GM21367 (cell line): ENCODE measurements at regions not wholly inside any gene's neighbourhood (a gene's known extent, or its start where the extent isn't known, plus 50 kb on each side); places are given as distances from the start of the nearest gene placed in this dataset.
"Not testable (repeated sequence)": the region's sequence is repeated elsewhere in the genome, so short reads cannot be mapped to it uniquely, and the experiment has no call there.

Experiments
- ATAC-seq: cut with Tn5 transposase; IDR thresholded peaks from one replicate; pipeline ENCODE4 v1.9.1; 2021; ENCODE audit not compliant: unreplicated experiment

DNA sequence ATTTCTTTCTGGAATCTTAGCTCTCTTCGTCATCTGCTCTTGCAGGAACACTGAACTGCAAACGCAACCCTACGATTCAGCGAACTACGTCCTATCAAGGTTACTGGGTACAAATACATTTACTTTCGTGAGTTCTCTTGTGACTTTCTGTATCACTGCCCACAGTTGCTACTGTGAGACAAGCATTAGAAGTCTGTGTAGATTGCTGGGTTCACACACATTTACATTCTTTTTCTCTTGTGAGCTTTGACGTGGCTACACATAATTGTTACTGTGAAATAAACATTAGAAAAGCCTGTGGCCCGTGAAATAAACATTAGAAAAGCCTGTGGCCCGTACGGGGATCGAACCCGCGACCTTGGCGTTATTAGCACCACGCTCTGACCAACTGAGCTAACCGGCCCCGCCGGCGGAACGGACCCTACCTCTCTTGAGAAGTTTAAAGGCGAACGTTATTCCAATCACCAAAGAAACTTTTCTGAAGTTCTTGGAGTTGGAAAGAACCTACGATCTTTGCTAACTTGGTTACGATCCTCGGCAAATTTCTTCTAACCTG lies 61.2 kb upstream of the ZNF322 start:
- ATAC-seq = not testable (repeated sequence)

DNA sequence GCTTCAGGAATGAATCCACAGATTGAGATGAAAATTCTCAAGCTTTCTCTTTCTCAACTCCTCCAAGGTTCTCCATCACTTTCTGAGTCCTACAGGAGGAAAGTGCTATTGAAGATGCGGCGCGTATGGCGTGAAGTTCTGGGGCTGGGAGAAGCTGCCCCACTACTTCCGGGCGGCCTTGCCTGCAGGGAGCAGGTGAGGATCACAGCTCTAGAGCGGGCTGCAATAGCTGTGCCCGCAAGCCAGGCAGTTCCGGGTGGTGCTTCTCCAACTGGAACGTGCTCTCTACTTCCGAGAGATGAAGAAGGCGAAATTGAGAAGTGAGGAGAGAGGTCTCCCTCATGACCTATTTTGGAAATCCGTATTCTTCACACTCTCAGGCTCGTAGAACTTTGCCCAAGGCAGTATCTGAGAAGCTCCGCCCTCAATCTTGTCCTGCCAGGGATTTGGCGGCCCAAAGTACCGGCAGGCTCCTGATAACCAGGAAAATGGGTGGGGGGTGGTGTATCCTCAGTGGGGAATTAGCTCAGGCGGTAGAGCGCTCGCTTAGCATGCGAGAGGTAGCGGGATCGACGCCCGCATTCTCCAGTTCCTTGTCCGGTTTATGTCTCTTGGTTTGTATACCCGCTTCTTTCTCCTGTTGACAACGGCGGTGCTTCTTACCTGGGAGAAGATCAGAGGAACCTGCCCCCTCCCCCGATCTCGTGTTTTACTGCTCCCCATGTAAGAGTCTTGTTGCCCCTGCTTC lies 70.6 kb upstream of the ZNF322 start:
- ATAC-seq = not testable (repeated sequence)

DNA sequence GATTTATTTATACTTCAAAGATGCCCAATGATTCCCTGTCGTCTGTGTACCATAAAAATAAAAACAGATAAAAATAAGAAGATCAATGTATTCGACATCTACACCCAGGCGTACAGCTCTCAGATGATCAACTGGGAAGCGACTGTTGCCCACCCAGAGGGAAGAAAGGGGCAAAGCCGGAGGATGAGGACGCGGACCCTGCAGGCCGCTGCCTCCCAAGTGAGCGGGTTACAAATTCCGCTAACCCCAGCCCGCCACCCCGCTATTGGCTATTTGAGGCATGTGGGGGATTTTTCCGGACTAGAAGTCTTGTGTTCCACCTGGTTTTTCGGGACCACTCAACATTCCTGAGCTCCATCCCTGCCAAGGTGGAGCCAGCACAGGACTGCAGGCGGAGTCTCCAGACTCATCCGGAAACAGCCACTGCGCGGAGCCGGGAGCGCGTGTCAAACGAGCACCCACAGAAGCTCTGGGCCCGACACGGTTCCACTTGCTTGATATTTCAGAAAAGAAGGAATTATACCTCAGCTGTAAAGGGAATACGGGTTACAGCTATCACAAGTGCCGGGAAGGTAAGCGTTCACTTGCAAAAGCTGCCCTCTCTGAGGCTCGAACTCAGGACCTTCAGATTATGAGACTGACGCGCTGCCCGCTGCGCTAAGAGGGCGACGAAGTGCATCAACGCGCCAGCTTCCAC lies 75.4 kb upstream of the ZNF322 start:
- ATAC-seq = not testable (repeated sequence)

DNA sequence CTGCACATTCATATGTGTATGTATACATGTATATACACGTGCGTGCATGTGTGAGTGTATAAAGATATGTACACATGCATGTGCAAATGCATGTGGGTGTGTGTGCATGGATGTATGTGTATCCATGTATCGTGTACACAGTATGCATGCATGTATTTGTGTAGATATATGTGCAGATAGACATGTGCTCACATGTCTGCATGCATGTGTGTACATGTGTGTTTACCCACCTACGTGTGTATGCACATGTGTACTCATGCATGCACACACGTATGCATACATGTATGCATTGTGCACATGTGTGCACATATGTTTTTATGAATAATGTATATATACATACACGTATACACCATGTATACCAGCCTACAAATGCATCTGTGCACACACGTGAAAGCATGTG lies 80.3 kb upstream of the ZNF322 start:
- ATAC-seq = no peak

DNA sequence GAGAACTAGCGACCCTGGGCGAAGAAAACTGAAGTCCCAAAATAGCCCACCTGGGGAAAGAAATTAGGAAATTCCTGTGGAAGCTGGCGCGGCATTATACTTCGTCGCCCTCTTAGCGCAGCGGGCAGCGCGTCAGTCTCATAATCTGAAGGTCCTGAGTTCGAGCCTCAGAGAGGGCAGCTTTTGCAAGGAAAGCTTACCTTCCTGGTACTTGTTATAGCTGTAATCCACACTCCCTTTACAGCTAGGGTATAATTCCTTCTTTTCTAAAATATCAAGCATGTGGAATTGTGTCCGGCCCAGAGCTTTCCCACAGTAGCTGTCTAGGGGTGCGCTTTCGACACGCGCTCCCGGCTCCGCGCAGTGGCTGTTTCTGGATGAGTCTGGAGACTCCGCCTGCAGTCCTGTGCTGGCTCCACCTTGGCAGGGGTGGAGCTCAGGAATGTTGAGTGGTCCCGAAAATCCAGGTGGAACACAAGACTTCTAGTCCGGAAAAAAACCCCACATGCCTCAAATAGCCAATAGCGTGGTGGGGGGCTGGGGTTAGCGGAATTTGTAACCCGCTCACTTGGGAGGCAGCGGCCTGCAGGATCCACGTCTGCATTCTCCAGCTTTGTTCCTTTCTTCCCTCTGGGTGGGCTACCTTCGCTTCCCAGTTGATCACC lies 83.7 kb upstream of the ZNF322 start:
- ATAC-seq = no peak

DNA sequence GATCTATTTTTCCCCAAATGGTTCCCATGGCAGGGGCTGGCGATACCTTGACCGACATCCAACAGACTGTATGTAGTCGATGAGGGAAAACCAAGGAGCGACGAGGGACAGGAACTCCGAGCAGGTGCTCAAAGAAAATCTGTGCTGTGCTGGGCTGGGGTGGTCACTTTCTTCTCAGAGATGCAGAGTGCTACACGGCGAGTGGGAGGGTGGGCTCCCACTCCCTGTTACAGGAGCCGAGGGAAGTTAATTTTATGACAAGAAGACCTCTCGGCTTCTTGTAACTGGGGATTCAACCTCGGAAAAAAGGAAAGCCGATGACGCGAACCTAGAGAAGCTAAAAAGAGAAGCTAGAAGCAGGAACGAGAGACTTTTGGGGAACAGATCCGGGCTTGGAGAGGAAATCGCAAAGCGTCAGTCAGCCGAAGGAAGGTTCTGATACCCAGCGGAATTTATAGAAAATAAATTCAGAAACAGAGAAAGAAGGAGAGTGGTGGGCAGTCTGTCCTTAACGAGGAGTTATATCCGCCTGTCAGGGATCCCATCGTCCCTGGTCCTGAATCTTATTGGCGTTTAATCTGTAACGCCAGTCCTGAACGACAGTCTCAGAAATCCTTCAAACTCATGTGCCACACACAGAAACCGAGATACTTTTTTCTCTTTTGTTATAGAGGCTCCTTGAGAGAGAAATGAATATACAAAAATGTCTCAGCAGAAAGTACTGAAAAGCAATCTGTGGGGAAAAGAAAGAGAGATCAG lies 84.6 kb upstream of the ZNF322 start:
- no peak for ATAC-seq

DNA sequence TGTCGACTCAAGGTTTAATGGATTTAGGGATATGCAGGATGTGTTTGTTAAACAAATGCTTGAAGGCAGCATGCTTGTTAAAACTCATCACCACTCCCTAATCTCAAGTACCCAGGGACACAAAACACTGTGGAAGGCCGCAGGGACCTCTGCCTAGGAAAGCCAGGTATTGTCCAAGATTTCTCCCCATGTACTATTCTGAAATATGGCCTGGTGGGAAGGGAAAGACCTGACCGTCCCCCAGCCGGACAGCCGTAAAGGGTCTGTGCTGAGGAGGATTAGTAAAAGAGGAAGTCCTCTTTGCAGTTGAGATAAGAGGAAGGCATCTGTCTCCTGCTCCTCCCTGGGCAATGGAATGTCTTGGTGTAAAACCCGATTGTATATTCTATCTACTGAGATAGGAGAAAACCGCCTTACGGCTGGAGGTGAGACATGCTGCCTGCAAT lies 85.3 kb upstream of the ZNF322 start:
- not testable (repeated sequence) for ATAC-seq

DNA sequence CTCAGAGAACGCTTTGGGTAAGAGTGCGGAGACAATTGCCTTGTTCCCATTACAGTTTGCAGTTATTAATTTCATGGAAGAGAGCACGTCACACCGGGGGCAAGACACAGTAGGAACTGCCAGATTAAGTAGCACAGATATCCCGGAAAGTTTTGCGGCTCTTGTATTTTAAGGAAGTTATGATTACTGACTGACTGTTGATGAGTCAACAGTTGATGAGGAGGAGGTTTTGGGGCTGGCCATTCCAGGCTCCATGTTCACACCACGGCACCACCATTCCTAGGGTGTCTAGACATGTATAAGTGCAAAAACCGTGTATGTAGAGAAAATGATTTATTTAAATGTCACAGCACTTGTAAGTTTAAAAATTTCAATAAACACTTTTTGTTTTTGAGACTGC lies 86.4 kb upstream of the ZNF322 start:
- not testable (repeated sequence) for ATAC-seq

DNA sequence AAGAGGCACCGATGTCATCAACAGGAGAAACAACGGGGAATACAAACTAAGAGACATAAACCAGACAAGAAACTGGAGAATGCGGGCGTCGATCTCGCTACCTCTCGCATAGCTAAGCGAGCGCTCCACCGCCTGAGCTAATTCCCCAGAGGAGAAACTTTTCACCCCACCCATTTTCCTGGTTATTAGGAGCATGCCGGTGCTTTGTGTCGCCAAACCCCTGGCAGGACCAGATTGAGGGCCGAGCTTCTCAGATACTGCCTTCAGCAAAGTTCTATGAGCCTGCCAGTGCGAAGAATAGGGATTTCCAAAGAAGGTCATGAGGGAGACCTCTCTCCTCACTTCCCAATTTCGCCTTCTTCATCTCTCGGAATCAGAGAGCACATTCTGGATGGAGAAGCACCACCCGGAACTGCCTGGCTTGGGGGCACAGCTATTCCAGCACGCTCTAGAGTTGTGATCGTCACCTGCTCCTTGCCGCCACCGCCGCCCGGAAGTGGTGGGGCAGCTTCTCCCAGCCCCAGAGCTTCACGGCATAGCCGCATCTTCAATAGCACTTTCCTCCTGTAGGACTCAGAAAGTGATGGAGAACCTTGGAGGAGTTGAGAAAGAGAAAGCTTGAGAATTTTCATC lies 89.7 kb upstream of the ZNF322 start:
- ATAC-seq = not testable (repeated sequence)

DNA sequence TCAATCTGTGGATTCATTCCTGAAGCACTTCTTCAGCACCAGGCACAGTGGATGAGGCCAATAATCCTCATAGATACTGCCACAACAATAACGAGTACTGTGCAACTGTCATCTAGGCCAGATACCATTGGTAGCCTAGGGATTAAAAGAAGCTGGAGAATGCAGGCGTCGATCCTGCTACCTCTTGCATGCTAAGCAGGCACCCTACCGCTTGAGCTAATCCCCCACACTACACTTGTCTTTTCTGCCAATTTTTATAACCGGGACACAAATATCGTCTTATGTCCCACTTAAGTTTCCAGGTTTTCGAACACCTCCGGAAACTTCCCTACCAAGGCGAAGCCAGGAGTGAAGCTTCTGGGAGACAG lies 90.2 kb upstream of the ZNF322 start:
- not testable (repeated sequence) for ATAC-seq

DNA sequence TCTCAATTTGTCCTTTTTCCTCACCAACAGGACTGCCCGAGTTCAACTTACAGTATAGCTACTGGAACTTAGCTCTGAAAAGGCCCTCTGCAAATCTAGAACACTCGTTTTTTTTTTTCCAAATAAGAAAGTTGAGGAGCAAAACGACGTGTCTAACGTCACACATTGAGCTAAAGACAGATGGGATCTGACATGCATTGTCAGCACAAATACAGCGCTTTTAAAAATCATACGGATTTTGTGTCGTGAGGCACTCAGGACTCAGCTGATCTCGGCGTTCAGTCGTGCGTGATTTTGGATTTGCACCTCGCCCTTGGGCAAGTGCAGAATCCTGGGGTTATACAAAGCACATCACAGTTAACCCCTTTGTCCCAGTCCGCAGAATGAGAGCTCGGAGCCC lies 94.7 kb upstream of the ZNF322 start:
- ATAC-seq = no peak

DNA sequence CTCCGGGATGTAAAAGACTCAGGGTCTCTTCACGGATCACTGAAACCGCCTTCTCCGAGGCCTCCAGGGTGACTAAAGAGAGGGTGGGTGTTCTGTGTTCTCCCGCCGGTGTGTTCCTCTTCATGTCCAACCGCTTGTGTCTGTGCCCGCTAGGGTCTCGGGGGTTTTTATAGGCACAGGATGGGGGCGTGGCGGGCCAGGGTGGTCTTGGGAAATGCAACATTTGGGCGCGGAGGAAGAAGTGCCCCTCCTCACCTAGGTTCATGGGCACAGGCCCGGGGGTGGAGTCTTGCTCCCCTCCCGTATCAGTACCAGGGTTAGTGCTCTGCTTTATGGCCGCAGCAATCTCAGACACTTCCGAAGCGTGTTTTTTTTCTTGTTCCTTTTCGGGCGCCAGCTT lies 95.3 kb upstream of the ZNF322 start:
- not testable (repeated sequence) for ATAC-seq

DNA sequence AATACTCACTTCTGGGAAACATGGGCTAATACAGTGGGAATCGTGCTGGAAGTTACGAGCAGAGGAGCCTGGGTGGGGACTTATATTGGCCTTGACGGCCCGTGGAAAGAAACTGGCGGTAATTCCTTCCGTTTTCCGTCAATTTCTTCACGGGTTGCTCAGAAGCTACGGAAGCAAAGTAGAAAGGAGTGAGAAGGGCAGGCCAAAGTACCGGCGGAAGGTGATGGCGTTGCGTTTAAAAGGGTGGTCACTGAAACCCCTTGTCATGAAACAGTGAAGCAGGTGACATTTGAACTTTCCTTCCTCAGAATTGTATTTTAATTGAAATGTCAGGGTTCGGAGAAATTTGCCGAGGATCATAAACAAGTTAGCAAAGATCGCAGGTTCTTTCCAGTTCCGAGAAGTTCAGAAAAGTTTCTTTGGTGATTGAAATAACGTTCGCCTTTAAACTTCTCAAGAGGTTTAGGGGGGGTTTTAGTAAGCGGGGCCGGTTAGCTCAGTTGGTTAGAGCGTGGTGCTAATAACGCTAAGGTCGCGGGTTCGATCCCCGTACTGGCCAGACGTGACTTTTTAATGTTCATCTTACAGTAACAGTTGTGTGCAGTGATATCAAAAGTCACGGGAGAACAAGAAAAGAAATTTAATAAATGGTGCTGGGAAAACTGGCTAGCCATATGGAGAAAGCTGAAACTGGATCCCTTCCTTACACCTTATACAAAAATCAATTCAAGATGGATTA lies 96.7 kb upstream of the ZNF322 start:
- not testable (repeated sequence) for ATAC-seq

DNA sequence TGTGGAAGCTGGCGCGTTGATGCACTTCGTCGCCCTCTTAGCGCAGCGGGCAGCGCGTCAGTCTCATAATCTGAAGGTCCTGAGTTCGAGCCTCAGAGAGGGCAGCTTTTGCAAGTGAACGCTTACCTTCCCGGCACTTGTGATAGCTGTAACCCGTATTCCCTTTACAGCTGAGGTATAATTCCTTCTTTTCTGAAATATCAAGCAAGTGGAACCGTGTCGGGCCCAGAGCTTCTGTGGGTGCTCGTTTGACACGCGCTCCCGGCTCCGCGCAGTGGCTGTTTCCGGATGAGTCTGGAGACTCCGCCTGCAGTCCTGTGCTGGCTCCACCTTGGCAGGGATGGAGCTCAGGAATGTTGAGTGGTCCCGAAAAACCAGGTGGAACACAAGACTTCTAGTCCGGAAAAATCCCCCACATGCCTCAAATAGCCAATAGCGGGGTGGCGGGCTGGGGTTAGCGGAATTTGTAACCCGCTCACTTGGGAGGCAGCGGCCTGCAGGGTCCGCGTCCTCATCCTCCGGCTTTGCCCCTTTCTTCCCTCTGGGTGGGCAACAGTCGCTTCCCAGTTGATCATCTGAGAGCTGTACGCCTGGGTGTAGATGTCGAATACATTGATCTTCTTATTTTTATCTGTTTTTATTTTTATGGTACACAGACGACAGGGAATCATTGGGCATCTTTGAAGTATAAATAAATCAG lies 106.8 kb upstream of the ZNF322 start:
- ATAC-seq = not testable (repeated sequence)

DNA sequence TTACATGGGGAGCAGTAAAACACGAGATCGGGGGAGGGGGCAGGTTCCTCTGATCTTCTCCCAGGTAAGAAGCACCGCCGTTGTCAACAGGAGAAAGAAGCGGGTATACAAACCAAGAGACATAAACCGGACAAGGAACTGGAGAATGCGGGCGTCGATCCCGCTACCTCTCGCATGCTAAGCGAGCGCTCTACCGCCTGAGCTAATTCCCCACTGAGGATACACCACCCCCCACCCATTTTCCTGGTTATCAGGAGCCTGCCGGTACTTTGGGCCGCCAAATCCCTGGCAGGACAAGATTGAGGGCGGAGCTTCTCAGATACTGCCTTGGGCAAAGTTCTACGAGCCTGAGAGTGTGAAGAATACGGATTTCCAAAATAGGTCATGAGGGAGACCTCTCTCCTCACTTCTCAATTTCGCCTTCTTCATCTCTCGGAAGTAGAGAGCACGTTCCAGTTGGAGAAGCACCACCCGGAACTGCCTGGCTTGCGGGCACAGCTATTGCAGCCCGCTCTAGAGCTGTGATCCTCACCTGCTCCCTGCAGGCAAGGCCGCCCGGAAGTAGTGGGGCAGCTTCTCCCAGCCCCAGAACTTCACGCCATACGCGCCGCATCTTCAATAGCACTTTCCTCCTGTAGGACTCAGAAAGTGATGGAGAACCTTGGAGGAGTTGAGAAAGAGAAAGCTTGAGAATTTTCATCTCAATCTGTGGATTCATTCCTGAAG lies 111.6 kb upstream of the ZNF322 start:
- ATAC-seq = not testable (repeated sequence)

DNA sequence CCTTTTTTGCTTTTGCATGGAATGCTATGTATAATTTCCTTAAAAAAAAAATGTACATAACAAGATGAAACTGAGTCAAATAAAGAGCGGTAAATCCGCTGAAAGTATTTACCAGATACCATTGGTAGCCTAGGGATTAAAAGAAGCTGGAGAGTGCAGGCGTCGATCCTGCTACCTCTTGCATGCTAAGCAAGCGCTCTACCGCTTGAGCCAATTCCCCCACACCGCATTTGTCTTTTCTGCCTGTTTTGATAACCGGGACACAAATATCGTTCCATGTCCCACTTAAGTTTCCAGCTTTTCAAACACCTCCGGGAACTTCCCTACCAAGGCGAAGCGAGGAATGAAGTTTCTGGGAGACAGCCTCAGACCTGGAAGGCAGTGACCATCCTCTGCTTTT lies 113.9 kb upstream of the ZNF322 start:
- not testable (repeated sequence) for ATAC-seq

DNA sequence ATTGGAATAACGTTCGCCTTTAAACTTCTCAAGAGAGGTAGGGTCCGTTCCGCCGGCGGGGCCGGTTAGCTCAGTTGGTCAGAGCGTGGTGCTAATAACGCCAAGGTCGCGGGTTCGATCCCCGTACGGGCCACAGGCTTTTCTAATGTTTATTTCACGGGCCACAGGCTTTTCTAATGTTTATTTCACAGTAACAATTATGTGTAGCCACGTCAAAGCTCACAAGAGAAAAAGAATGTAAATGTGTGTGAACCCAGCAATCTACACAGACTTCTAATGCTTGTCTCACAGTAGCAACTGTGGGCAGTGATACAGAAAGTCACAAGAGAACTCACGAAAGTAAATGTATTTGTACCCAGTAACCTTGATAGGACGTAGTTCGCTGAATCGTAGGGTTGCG lies 121.0 kb upstream of the ZNF322 start:
- ATAC-seq = not testable (repeated sequence)

DNA sequence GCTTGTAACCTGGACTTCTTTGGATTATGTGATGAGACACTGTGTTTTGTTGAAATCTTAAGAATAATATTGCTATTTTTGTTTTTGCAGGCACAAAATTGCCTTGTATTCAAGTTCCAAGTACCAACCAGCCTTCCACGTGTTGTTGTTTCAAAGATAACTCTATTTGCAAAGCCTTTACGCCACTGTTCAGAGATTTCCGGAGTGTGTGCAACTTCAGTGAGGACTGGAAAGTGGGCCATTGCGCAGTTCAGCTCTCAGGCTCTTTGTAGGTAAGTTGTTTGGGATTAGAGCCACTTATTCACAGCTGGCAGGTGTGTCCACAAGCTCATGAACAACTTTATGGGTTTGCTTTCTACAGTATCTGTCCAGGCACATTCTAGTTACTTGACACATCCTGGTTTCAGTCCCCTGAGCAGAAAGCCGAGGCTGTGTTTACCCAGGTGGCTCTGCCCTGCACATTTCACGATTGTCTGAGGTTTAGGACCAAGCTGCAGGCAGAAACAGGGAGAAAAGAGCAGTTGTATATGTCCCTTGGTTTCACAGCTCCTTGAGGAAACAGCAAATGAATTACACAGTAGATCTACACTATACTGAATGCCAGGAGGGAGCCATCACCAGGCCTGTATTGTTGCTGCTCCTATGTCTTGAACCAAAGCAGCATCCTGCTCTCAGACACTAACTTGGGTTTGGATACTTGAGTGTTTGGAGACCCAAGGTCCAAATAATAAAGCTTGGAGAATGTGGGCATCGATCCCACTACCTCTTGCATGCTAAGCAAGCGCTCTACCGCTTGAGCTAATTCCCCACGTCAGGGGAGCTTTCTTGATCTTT lies 136.1 kb upstream of the ZNF322 start:
- ATAC-seq = not testable (repeated sequence)
